H1 (cell line): ENCODE measurements at regions not wholly inside any gene's neighbourhood (a gene's known extent, or its start where the extent isn't known, plus 50 kb on each side); places are given as distances from the start of the nearest gene placed in this dataset.

Source experiments
- CTCF ChIA-PET: fragments of 300-600 bp; sonication (Branson Sonifier 250); formaldehyde crosslinking; loops from one replicate; lab custom pipeline; 2021; ENCODE audit not compliant: partially characterized antibody; lab: Charles Lee
- POLR2A ChIA-PET: fragments of 300-600 bp; sonication (Branson Sonifier 250); formaldehyde crosslinking; loops from one replicate; lab custom pipeline; 2021; ENCODE audit warnings: inconsistent platforms; ENCODE audit not compliant: partially characterized antibody; lab: Charles Lee
- DNase-seq, 2 experiments: peaks; one replicate each; pipeline versions ENCODE4 v3.0.0 to v3.0.0-alpha.2; 2010 to 2022; ENCODE audit warnings: low spot score in 2 of 2, low read depth in 1 of 2, mixed read lengths in 1 of 2
- FAIRE-seq: peaks from 2 replicates; lab custom pipeline; 2011; peaks lifted over from hg19 to GRCh38; lab: Jason Lieb, UNC
- H2AFZ ChIP-seq: 2 replicates; pipeline ENCODE4 v1.8.1; 2012; ENCODE audit warnings: low read length, inconsistent platforms
- H2AK5ac ChIP-seq: 2 replicates; pipeline ENCODE4 v1.6.1; 2013; ENCODE audit warnings: low read depth, low read length
- H2BK120ac ChIP-seq: replicated peaks from 2 replicates; pipeline ENCODE3; 2013; ENCODE audit warnings: low read depth, low read length, inconsistent platforms
- H2BK12ac ChIP-seq: 2 replicates; pipeline ENCODE4 v1.6.1; 2013; ENCODE audit warnings: low read depth, low read length
- H2BK15ac ChIP-seq: 2 replicates; pipeline ENCODE4 v1.6.1; 2013; ENCODE audit warnings: low read length
- H2BK20ac ChIP-seq: 2 replicates; pipeline ENCODE4 v1.6.1; 2013; ENCODE audit warnings: low read length
- H2BK5ac ChIP-seq: 2 replicates; pipeline ENCODE4 v1.6.1; 2013; ENCODE audit warnings: low read depth, low read length
- H3K14ac ChIP-seq: 2 replicates; pipeline ENCODE4 v1.6.1; 2013; ENCODE audit warnings: inconsistent platforms; ENCODE audit not compliant: insufficient read length
- H3K18ac ChIP-seq: 2 replicates; pipeline ENCODE4 v1.6.1; 2013; ENCODE audit warnings: low read length; ENCODE audit errors: extremely low read depth
- H3K23ac ChIP-seq: 2 replicates; pipeline ENCODE4 v1.6.1; 2013; ENCODE audit warnings: inconsistent platforms; ENCODE audit not compliant: insufficient read length
- H3K23me2 ChIP-seq: 2 replicates; pipeline ENCODE4 v1.6.1; 2013; ENCODE audit warnings: low read depth, low read length
- H3K27ac ChIP-seq: 2 replicates; pipeline ENCODE4 v1.6.1; 2011; ENCODE audit warnings: low read depth, low read length, inconsistent platforms
- H3K27me3 ChIP-seq, 4 experiments: replicated peaks in 1 of 4; 1 replicate in 1 of 4; 2 replicates in 3 of 4; pipeline versions ENCODE4 v1.6.1 to v1.8.1; 2011 to 2013; ENCODE audit warnings: low read length in 3 of 4, mild to moderate bottlenecking in 3 of 4, inconsistent platforms in 2 of 4, mixed read lengths in 2 of 4, moderate library complexity in 1 of 4; ENCODE audit not compliant: control insufficient read depth in 3 of 4, insufficient read depth in 3 of 4; ENCODE audit errors: extremely low read depth in 1 of 4
- H3K36me3 ChIP-seq, 4 experiments: 2 replicates each; pipeline versions ENCODE4 v1.6.1 to v1.8.1; 2011 to 2013; ENCODE audit warnings: mild to moderate bottlenecking in 4 of 4, low read length in 3 of 4, moderate library complexity in 2 of 4, control low read depth in 1 of 4, inconsistent platforms in 1 of 4; ENCODE audit not compliant: insufficient read depth in 4 of 4, control insufficient read depth in 2 of 4
- H3K4ac ChIP-seq: replicated peaks from 2 replicates; pipeline ENCODE3; 2013; ENCODE audit warnings: low read length, low read depth, mixed read lengths, inconsistent platforms; ENCODE audit not compliant: insufficient read length
- H3K4me1 ChIP-seq, 4 experiments: replicated peaks in 1 of 4; 1 replicate in 1 of 4; 2 replicates in 3 of 4; pipeline versions ENCODE4 v1.6.1 to v1.8.1; 2011 to 2013; ENCODE audit warnings: low read length in 3 of 4, inconsistent platforms in 2 of 4, mixed read lengths in 1 of 4; ENCODE audit not compliant: insufficient read depth in 4 of 4, control insufficient read depth in 3 of 4
- H3K4me2 ChIP-seq, 2 experiments: 2 replicates each; pipeline versions ENCODE4 v1.6.1 to v1.8.1; 2011 to 2013; ENCODE audit warnings: low read depth in 2 of 2, low read length in 2 of 2, control low read depth in 1 of 2, inconsistent platforms in 1 of 2, mild to moderate bottlenecking in 1 of 2; ENCODE audit not compliant: insufficient read depth in 1 of 2
- H3K4me3 ChIP-seq, 4 experiments: fragments of 200-600, 300-600 bp in 1 of 4; sonication (generic), shearing (Covaris generic), sonication (Bioruptor Twin) in 1 of 4; 2 replicates each; pipeline versions ENCODE4 v1.5.1 to v1.8.1; 2011 to 2016; ENCODE audit warnings: low read length in 4 of 4, low read depth in 3 of 4, control low read depth in 2 of 4, inconsistent platforms in 2 of 4, mild to moderate bottlenecking in 2 of 4, mixed read lengths in 1 of 4, moderate library complexity in 1 of 4; ENCODE audit not compliant: insufficient read depth in 2 of 4; ENCODE audit errors: extremely low read depth in 1 of 4
- H3K56ac ChIP-seq: replicated peaks from 2 replicates; pipeline ENCODE3; 2013; ENCODE audit warnings: low read depth, mild to moderate bottlenecking, mixed read lengths, low read length, inconsistent platforms; ENCODE audit not compliant: insufficient read length
- H3K79me1 ChIP-seq: 2 replicates; pipeline ENCODE4 v1.6.1; 2013; ENCODE audit warnings: low read depth, low read length, control low read depth
- H3K79me2 ChIP-seq, 2 experiments: 2 replicates each; pipeline versions ENCODE4 v1.6.1 to v1.8.1; 2012 to 2013; ENCODE audit warnings: low read length in 2 of 2, mild to moderate bottlenecking in 2 of 2, inconsistent platforms in 1 of 2; ENCODE audit not compliant: insufficient read depth in 2 of 2, control insufficient read depth in 1 of 2
- H3K9ac ChIP-seq, 4 experiments: replicated peaks in 1 of 4; 1 replicate in 1 of 4; 2 replicates in 3 of 4; pipeline versions ENCODE4 v1.6.1 to v1.8.1; 2011 to 2013; ENCODE audit warnings: low read depth in 3 of 4, low read length in 3 of 4, control low read depth in 2 of 4, mild to moderate bottlenecking in 2 of 4, moderate library complexity in 2 of 4, inconsistent platforms in 1 of 4; ENCODE audit errors: extremely low read depth in 1 of 4
- H3K9me3 ChIP-seq, 2 experiments: 2 replicates each; pipeline versions ENCODE4 v1.6.1 to v1.8.1; 2012 to 2013; ENCODE audit warnings: mild to moderate bottlenecking in 2 of 2, moderate library complexity in 2 of 2, control low read depth in 1 of 2, inconsistent platforms in 1 of 2, low read depth in 1 of 2, low read length in 1 of 2, mixed read lengths in 1 of 2; ENCODE audit not compliant: insufficient read depth in 2 of 2
- H4K20me1 ChIP-seq, 2 experiments: replicated peaks in 1 of 2; 2 replicates each; pipeline versions ENCODE3 to v1.8.1; 2011 to 2013; ENCODE audit warnings: inconsistent platforms in 2 of 2, low read length in 2 of 2, mild to moderate bottlenecking in 1 of 2; ENCODE audit not compliant: insufficient read depth in 2 of 2, control insufficient read depth in 1 of 2
- H4K5ac ChIP-seq: 2 replicates; pipeline ENCODE4 v1.6.1; 2013; ENCODE audit warnings: low read length, low read depth, mixed read lengths, inconsistent platforms; ENCODE audit not compliant: insufficient read length
- H4K8ac ChIP-seq: 2 replicates; pipeline ENCODE4 v1.8.0; 2013; ENCODE audit warnings: mild to moderate bottlenecking, moderate library complexity, low read length, inconsistent platforms; ENCODE audit not compliant: insufficient read depth; ENCODE audit errors: extremely low read depth
- H4K91ac ChIP-seq: replicated peaks from 2 replicates; pipeline ENCODE3; 2013; ENCODE audit warnings: low read length, mixed read lengths, inconsistent platforms; ENCODE audit not compliant: insufficient read length
- CBX5 ChIP-seq: fragments of 300-800, 300-1000 bp; sonication (generic); IDR thresholded peaks from 2 replicates; pipeline ENCODE4 v1.7.1; 2016; ENCODE audit warnings: antibody characterized with exemption, low read length, low read depth
- CHD2 ChIP-seq: IDR thresholded peaks from 2 replicates; pipeline ENCODE4 v1.6.1; 2012; ENCODE audit warnings: low read length, improper control_type of control experiment
- EGR1 ChIP-seq: IDR thresholded peaks from 2 replicates; pipeline ENCODE4 v1.6.1; 2011; ENCODE audit warnings: low read depth, low read length, borderline replicate concordance
- FOSL1 ChIP-seq: IDR thresholded peaks from 2 replicates; pipeline ENCODE4 v1.6.1; 2011; ENCODE audit warnings: mild to moderate bottlenecking, low read depth, low read length, moderate library complexity; ENCODE audit not compliant: insufficient read depth
- HDAC2 ChIP-seq, 2 experiments: fragments of 300-600 bp in 1 of 2; sonication (generic) in 1 of 2; IDR thresholded peaks; 2 replicates each; pipeline ENCODE4 v1.6.1; 2011 to 2012; ENCODE audit warnings: low read depth in 2 of 2, low read length in 2 of 2, mild to moderate bottlenecking in 2 of 2, moderate library complexity in 2 of 2, borderline replicate concordance in 1 of 2, inconsistent platforms in 1 of 2
- HDAC6 ChIP-seq: IDR thresholded peaks from one replicate; pipeline ENCODE4 v1.7.1; 2012; ENCODE audit warnings: low read depth, mild to moderate bottlenecking, inconsistent platforms, low read length, moderate library complexity
- JUN ChIP-seq: IDR thresholded peaks from 2 replicates; pipeline ENCODE4 v1.6.1; 2011; ENCODE audit warnings: low read depth, mild to moderate bottlenecking, improper control_type of control experiment, low read length
- NANOG ChIP-seq: IDR thresholded peaks from 2 replicates; pipeline ENCODE4 v1.6.1; 2011; ENCODE audit warnings: low read length, low read depth, mild to moderate bottlenecking, inconsistent platforms; ENCODE audit not compliant: insufficient read depth, poor library complexity, severe bottlenecking
- PHF8 ChIP-seq: fragments of 200-600 bp; sonication (generic); conservative IDR thresholded peaks from 2 replicates; pipeline ENCODE4 v1.7.1; 2012; ENCODE audit warnings: low read depth, mild to moderate bottlenecking, inconsistent platforms, low read length, moderate library complexity
- POLR2AphosphoS5 ChIP-seq: IDR thresholded peaks from 2 replicates; pipeline ENCODE4 v1.6.1; 2011; ENCODE audit warnings: low read depth, low read length
- SIRT6 ChIP-seq: IDR thresholded peaks from one replicate; pipeline ENCODE4 v1.7.1; 2012; ENCODE audit warnings: low read length, inconsistent platforms
- SIX5 ChIP-seq: IDR thresholded peaks from 2 replicates; pipeline ENCODE4 v1.6.1; 2011; ENCODE audit warnings: mild to moderate bottlenecking, low read depth, low read length
- WGBS, 2 experiments: shearing (Covaris generic) in 1 of 2; methylation state at CpG; one replicate each; pipeline versions ENCODE4 v1.1.6 to v1.1.7; 2013 to 2015; ENCODE audit warnings: low lambda C conversion rate in 2 of 2, mixed read lengths in 2 of 2, inconsistent platforms in 1 of 2, low coverage in 1 of 2, missing lambda C conversion rate in 1 of 2; ENCODE audit not compliant: insufficient replicate concordance in 2 of 2, insufficient coverage in 1 of 2, insufficient read length in 1 of 2; ENCODE audit errors: extremely low coverage in 1 of 2, missing lambda C conversion rate in 1 of 2; 5-methylcytosine and 5-hydroxymethylcytosine counted together
- TF ChIP-seq, protein P1 (sequence below): IDR thresholded peaks from 2 replicates; pipeline ENCODE4 v1.6.1; 2011; ENCODE audit warnings: low read length, improper control_type of control experiment

DNA sequence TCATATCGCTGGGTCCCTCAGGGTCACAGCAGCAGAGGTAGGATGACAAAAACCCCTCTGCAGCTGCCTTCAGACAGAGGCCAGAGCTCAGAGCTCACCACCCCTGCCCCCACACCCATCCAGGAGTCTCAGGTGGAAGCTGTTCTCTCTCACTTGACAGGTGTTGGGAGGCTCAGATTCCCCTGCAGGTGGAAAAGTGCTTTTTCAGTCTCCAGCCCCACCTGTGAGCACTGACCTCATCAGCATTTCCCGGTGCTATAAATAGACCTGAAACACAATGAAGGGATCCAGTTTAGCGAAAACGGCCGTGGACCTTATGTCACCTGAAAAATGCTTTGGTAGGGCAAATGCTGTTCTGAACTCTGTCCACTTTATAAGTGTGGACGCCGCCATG, 254.9 kb downstream of the NDUFA10 start:
- H3K79me1 ChIP-seq = no peaks in the 10 kb centered on the region
- no peak overlapping the region for H2BK15ac ChIP-seq
- no peaks in the 10 kb centered on the region for H3K23me2 ChIP-seq
- no peak overlapping the region for H3K4me2 ChIP-seq
- DNase-seq = no peak
- H2BK120ac ChIP-seq = no peak overlapping the region
- no peak overlapping the region for H3K14ac ChIP-seq
- no peak overlapping the region for H2AFZ ChIP-seq
- H4K8ac ChIP-seq = no peak overlapping the region
- 92% methylated on average over 7 of the region's 7 CpGs; no CpG with 5 or more reads in 1 of the 2 experiments for WGBS, 2 experiments
- no peak overlapping the region for H3K9ac ChIP-seq
- TF ChIP-seq PHF8 = no peak
- TF ChIP-seq FOSL1 = no peak
- TF ChIP-seq POLR2AphosphoS5 = no peak
- TF ChIP-seq SIX5 = no peak
- no peak for TF ChIP-seq HDAC6
- TF ChIP-seq CHD2 = no peak
- TF ChIP-seq HDAC2 (IDR thresholded peaks at IDR 0.05; ENCODE audit: borderline replicate concordance in 1 of 2, low read depth in 2 of 2, low read length in 2 of 2) = no peak
- TF ChIP-seq, protein P1, sequence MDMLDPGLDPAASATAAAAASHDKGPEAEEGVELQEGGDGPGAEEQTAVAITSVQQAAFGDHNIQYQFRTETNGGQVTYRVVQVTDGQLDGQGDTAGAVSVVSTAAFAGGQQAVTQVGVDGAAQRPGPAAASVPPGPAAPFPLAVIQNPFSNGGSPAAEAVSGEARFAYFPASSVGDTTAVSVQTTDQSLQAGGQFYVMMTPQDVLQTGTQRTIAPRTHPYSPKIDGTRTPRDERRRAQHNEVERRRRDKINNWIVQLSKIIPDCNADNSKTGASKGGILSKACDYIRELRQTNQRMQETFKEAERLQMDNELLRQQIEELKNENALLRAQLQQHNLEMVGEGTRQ = no peak
- TF ChIP-seq CBX5 = no peak
- TF ChIP-seq SIRT6 = no peak
- TF ChIP-seq EGR1 = no peak
- TF ChIP-seq NANOG = no peak
- TF ChIP-seq JUN = no peak
- no peaks in the 10 kb centered on the region for H3K27me3 ChIP-seq
- H3K56ac ChIP-seq = no peak overlapping the region
- H3K79me2 ChIP-seq = no peaks in the 10 kb centered on the region
- no peak overlapping the region for H2AK5ac ChIP-seq
- H2BK12ac ChIP-seq = no peak overlapping the region
- H2BK20ac ChIP-seq = no peak overlapping the region
- no peak overlapping the region for H4K91ac ChIP-seq
- ChIA-PET CTCF (no interaction called here), POLR2A (no interaction called here)
- no peak for FAIRE-seq
- no peaks in the 10 kb centered on the region for H4K20me1 ChIP-seq
- no peak overlapping the region for H3K23ac ChIP-seq
- no peak overlapping the region for H3K18ac ChIP-seq
- H3K36me3 ChIP-seq = no peaks in the 10 kb centered on the region
- H3K9me3 ChIP-seq = peaks cover 5 to 11% of the 10 kb centered on the region in 2 experiments; a peak in 1 of 4 replicates
- no peak overlapping the region for H2BK5ac ChIP-seq
- no peak overlapping the region for H3K4me3 ChIP-seq
- no peak overlapping the region for H3K4ac ChIP-seq
- H3K27ac ChIP-seq = no peak overlapping the region
- no peak overlapping the region for H4K5ac ChIP-seq
- H3K4me1 ChIP-seq = no peaks in the 10 kb centered on the region; a peak in 1 of 7 replicates
